ENCODE measurements at regions not wholly inside any gene's neighbourhood (a gene's known extent, or its start where the extent isn't known, plus 50 kb on each side); places are given as distances from the start of the nearest gene placed in this dataset.

DNA sequence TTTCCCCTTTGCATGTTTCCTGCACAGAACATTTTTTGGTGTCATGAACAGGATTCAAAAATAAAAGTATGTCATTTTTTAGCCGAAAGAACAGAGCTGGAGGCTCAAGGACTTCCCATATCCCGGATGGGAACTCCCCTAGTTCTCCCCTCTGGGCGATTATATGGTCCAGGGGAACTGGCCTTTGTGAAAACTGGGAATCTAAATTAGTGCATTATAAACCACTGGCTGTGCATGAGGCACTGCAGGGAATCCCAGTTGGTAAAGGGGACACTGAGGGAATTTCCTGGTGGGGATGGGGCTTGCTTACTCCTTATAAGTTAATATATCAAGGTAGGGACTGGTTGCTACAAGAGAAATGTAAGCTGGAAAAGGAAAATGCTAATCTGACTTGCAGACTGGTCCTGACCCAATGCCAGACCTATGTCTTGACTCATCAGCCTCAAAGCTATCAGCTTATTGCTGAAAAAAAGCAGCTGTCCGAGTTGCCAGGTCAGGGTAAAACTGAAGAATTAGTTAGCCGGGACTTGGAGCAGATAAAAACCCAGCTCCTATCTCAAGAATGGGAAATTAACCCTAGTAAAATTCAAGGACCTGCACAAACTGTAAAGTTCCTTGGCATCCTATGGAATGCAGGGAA is 122.6 kb downstream of the FCRL5 start:
- TF ChIP-seq, protein P1, sequence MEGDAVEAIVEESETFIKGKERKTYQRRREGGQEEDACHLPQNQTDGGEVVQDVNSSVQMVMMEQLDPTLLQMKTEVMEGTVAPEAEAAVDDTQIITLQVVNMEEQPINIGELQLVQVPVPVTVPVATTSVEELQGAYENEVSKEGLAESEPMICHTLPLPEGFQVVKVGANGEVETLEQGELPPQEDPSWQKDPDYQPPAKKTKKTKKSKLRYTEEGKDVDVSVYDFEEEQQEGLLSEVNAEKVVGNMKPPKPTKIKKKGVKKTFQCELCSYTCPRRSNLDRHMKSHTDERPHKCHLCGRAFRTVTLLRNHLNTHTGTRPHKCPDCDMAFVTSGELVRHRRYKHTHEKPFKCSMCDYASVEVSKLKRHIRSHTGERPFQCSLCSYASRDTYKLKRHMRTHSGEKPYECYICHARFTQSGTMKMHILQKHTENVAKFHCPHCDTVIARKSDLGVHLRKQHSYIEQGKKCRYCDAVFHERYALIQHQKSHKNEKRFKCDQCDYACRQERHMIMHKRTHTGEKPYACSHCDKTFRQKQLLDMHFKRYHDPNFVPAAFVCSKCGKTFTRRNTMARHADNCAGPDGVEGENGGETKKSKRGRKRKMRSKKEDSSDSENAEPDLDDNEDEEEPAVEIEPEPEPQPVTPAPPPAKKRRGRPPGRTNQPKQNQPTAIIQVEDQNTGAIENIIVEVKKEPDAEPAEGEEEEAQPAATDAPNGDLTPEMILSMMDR (IDR thresholded peaks at IDR 0.05) = no peak
- TF ChIP-seq POLR2A (IDR thresholded peaks at IDR 0.05) = no peak

Data from tibial nerve (tissue), 3 donors.